NCI-H1105 (cell line): ENCODE measurements at regions not wholly inside any gene's neighbourhood (a gene's known extent, or its start where the extent isn't known, plus 50 kb on each side); places are given as distances from the start of the nearest gene placed in this dataset.
"Not testable (repeated sequence)": the region's sequence is repeated elsewhere in the genome, so short reads cannot be mapped to it uniquely, and the experiment has no call there.

Experiments
- DNase-seq: peaks from one replicate; lab custom pipeline; 2025; lab: John Stamatoyannopoulos, UW

DNA sequence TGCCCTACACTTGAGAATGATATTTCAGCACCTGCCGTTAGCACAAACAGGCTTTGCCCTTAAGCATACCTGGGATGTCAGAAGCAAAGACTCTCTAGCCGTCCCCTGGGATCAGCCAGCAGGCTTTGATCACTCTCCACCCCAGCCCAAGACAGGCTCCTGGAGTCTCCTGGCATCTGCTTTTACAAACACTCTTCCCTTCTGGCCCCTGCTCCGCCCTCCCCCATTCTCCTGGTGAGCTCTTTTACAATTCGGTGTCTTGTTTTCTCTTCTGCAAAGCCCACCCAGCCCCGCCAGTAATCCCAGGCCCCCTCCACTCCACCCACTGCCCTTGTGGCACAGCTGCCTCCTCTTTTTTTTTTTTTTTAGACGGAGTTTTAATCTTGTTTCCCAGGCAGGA is 50.4 kb downstream of the KATNIP start:
- DNase-seq: no peak

GRCh38 chr16:27602103-27602502 is 52.2 kb downstream of the KATNIP start:
- no peak for DNase-seq

GRCh38 chr16:27605500-27606106 is 55.7 kb downstream of the KATNIP start:
- DNase-seq: not testable (repeated sequence)

DNA sequence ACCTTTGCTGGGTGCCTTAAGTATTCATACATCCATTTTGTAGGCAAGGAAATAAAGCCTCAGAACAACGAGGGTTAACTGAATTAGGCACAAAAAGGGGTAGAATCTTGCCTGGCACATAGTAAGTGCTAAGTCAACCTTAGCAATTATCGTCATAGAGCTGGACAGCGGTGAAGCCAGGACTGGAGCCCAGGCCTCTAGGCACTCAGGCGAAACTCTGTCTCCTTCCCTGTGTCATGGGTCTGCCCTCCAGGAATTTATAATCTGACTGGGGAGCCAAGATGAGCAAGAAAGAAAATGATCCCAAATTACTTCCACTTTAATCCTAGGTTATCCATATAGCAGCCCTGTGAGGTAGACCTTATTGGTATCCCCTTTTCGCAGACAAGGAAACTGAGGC is 61.4 kb downstream of the KATNIP start:
- no peak for DNase-seq

DNA sequence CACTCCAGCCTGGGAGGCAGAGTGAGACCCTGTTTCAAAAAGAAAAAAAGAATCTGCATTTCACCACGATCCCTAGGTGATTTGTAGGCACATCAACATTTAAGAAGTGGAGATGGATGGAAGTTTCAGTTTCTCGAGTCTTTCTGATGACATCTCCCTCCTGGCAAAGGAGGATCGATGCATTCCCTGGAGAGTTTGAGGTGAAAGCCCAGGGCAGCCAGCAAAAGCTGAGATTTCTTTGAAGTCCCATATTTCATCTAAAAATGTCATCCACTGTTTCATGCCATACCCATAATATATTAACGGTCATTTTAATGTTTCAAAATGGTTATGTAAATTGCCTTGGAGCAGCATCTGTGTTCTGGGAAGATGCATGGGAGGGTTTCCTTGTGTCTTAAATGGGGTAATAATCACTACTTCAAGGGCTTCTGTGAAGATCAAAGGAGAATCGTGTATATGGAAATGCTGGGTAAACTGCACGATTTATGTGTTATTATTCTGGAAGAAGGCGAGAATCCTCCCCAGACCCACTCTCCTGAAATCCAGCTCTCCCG is 63.4 kb downstream of the KATNIP start:
- DNase-seq: no peak

DNA sequence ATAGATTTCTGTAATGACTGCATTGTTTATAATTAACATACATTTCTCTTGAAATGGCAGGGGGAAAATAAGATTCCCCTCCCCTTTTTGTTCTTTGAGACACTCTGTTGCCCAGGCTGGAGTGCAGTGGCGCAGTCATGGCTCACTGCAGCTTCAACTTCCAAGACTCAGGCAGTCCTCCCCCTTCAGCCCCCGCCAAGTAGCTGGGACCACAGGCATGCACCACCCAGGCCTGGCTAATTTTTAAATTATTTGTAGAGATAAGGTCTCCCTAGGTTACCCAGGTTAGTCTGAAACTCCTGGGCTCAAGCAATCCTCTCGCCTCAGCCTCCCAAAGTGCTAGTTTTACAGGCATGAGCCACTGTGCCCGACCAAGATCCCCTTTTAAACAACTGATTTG is 67.7 kb downstream of the KATNIP start:
- no peak for DNase-seq

GRCh38 chr16:27618165-27618564 is 68.2 kb downstream of the KATNIP start:
- DNase-seq: no peak

DNA sequence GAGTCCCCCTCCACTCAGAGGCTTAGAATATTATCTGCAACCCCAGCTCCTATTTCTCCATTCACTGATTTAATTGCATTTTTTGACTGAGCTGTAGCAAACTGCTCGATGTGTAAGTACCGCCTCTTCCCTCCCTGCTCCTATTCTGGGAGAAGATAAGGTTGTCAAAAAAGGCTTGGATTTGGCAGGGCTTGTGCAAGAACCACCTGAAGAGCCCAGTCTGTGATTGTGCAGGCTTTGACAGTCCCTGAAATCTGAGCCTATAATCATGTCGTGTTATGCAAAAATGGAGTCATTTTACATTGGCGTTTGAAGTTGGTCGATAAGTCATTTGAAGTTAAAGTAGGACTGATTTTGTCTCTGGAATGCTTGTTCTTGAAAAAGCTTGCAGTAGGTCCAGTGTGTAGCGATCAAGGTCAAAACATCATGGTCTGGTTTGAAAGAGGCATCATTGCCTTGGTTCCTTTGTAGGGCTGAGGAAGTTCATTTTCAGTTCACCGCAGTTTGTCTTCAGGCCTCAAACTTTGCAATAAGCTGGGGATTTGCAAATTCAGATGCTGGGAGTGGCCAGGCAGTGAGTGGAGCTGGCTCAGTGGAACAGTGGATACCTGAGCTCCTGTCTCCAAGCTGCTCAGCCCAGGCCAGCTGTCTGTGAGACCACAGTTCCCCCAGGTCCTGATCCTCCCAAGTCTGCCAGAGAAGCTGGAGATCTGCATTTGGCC is 68.8 kb downstream of the KATNIP start:
- DNase-seq: no peak

DNA sequence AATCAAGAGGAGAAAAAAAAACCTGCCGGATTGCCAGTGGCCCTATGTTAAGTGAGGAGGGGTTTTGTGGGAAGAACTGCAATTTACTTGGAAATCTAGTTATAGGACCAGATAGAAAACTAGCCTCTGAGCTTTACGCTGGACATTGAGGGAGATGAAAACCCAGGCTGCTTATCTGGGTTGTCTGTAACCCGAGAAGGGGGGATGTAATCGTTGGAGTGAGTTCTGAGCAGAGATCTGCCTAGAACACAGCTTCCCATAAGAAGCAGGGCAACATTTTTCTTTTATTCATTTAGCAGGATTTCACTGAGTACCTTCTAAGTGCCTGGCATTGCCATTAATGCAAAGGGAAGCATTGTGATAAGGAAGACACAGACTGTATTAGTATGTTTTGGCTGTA is 70.6 kb downstream of the KATNIP start:
- no peak for DNase-seq

GRCh38 chr16:27624154-27625049 is 74.5 kb downstream of the KATNIP start:
- no peak for DNase-seq

- no peak for DNase-seq
Observed at GRCh38 chr16:27625050-27625697, 75.2 kb downstream of the KATNIP start.

DNA sequence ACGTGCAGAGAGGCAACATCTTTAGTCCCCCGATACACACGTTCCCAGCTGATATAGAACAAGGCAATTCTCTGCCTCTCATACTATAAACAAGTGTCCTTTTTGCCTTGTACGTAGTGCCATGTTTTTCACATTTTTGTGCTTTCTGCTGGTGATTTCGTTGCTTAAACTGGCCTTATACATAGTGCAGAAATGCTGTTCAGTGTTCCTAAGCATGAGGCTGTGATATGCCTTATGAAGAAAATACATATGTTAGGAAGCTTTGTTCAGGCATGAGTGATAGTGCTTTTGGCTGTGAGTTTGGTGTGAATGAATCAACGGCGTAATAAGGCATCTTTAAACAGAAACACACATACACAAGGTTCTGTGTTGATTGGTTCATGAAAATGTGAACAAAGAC is 77.2 kb downstream of the KATNIP start:
- DNase-seq: no peak

- DNase-seq: no peak
Observed at GRCh38 chr16:27628241-27628942, 78.4 kb downstream of the KATNIP start.

GRCh38 chr16:27628943-27629462 is 79.1 kb downstream of the KATNIP start:
- not testable (repeated sequence) for DNase-seq

GRCh38 chr16:27632216-27632615 is 82.3 kb downstream of the KATNIP start:
- DNase-seq: no peak

- no peak for DNase-seq
Observed at GRCh38 chr16:27633221-27633620, 83.3 kb downstream of the KATNIP start.

GRCh38 chr16:27633721-27634120 is 83.8 kb downstream of the KATNIP start:
- no peak for DNase-seq

GRCh38 chr16:27634779-27635178 is 84.8 kb downstream of the KATNIP start:
- no peak for DNase-seq

GRCh38 chr16:27636453-27637240 is 86.7 kb downstream of the KATNIP start:
- no peak for DNase-seq

DNA sequence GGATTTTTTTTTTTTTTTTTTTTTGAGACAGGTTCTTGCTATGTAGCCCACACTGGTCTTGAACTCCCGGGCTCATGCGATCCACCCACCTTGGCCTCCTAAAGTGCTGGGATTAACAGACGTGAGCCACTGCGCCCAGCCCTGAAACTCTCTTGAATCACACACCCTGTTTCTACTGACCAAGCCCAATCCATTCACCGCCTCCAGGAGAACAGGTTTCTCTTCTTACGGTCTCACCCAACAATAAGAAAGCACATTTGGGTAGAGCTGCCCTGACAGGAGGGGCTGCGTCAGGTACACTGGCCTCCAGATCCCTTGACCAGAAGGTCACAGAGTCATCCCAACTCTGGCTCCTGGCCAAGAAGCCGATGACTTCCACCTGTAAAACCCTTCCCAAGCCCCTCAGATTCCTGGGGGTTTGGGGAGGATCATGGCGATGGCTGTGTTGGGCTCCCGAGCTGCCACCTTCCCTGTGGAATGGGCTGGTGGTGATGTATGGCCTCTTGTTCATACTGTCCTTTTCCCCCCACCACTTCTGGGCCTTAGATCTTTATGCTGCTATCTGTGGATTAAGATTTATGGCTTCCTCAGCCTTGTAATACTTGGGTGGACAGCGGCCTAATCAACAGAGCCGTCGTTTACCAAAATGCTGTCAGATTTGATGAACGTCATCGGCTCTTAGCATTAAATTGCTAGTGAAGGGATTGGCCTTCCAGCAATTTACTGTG is 89.1 kb downstream of the KATNIP start:
- DNase-seq: no peak
